A673 (cell line): ENCODE measurements at regions not wholly inside any gene's neighbourhood (a gene's known extent, or its start where the extent isn't known, plus 50 kb on each side); places are given as distances from the start of the nearest gene placed in this dataset.

Experiments
- EZH2 ChIP-seq: fragments of 200-600 bp; sonication (generic); IDR thresholded peaks from 2 replicates; pipeline ENCODE4 v1.6.1; 2017; ENCODE audit warnings: borderline replicate concordance, low read depth, mild to moderate bottlenecking, mixed read lengths, antibody characterized with exemption, low read length; ENCODE audit not compliant: poor library complexity, severe bottlenecking
- TF ChIP-seq, protein P1 (sequence below): fragments of 300-800, 200-600 bp; sonication (generic); conservative IDR thresholded peaks from 2 replicates; pipeline ENCODE4 v1.5.1; 2017; ENCODE audit warnings: low read depth, mild to moderate bottlenecking, antibody characterized with exemption, low read length, moderate library complexity, mixed read lengths

DNA sequence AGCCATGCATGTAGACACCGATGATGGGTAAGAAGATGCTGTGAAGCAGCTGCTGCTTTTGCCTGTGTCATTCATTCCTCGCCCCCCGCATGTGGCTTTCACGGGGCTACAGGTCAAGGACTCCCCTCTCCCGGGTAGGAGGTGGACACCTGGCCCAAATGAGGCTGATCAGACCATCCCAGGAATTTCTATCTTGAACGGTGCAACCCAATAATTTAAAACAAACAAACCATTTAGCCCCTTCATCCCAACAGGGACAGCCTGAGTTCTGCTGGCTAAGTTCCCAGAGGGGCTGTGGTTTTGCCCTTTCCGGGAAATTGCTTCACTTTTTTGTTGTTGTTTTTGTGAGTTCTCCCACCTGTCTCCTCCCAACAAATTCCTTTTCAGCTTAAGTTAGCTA is 137.7 kb upstream of the CDH5 start:
- TF ChIP-seq, protein P1, sequence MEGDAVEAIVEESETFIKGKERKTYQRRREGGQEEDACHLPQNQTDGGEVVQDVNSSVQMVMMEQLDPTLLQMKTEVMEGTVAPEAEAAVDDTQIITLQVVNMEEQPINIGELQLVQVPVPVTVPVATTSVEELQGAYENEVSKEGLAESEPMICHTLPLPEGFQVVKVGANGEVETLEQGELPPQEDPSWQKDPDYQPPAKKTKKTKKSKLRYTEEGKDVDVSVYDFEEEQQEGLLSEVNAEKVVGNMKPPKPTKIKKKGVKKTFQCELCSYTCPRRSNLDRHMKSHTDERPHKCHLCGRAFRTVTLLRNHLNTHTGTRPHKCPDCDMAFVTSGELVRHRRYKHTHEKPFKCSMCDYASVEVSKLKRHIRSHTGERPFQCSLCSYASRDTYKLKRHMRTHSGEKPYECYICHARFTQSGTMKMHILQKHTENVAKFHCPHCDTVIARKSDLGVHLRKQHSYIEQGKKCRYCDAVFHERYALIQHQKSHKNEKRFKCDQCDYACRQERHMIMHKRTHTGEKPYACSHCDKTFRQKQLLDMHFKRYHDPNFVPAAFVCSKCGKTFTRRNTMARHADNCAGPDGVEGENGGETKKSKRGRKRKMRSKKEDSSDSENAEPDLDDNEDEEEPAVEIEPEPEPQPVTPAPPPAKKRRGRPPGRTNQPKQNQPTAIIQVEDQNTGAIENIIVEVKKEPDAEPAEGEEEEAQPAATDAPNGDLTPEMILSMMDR, result no peak
- no peak for TF ChIP-seq EZH2
